Dendritic cell treated with granulocyte-macrophage colony-stimulating factor and Interleukin-4, amounts not matched to agents 40 ng/mL and 50 ng/mL, for 4 days (primary cell): ENCODE measurements at regions not wholly inside any gene's neighbourhood (a gene's known extent, or its start where the extent isn't known, plus 50 kb on each side); places are given as distances from the start of the nearest gene placed in this dataset.
"Not testable (repeated sequence)": the region's sequence is repeated elsewhere in the genome, so short reads cannot be mapped to it uniquely, and the experiment has no call there.

Source experiments
- H3K27ac Mint-ChIP-seq: one replicate; pipeline ENCODE4 v1.8.0; 2022; ENCODE audit warnings: mild to moderate bottlenecking, mixed read lengths
- H3K27me3 Mint-ChIP-seq: one replicate; pipeline ENCODE4 v1.8.0; 2022; ENCODE audit warnings: mild to moderate bottlenecking, mixed read lengths
- H3K36me3 Mint-ChIP-seq: one replicate; pipeline ENCODE4 v1.8.0; 2022; ENCODE audit warnings: low read depth, mixed read lengths
- H3K4me1 Mint-ChIP-seq: one replicate; pipeline ENCODE4 v1.8.0; 2022; ENCODE audit warnings: low read depth, mixed read lengths
- H3K4me3 Mint-ChIP-seq: one replicate; pipeline ENCODE4 v1.8.0; 2022; ENCODE audit warnings: mild to moderate bottlenecking, moderate library complexity, mixed read lengths
- H3K9me3 Mint-ChIP-seq: one replicate; pipeline ENCODE4 v1.8.0; 2022; ENCODE audit warnings: mixed read lengths
- intact Hi-C: fragments of 100-400 bp; cut with micrococcal nuclease; formaldehyde crosslinking; loops from one replicate; pipeline ENCODE4 v1.15.0; 2022

DNA sequence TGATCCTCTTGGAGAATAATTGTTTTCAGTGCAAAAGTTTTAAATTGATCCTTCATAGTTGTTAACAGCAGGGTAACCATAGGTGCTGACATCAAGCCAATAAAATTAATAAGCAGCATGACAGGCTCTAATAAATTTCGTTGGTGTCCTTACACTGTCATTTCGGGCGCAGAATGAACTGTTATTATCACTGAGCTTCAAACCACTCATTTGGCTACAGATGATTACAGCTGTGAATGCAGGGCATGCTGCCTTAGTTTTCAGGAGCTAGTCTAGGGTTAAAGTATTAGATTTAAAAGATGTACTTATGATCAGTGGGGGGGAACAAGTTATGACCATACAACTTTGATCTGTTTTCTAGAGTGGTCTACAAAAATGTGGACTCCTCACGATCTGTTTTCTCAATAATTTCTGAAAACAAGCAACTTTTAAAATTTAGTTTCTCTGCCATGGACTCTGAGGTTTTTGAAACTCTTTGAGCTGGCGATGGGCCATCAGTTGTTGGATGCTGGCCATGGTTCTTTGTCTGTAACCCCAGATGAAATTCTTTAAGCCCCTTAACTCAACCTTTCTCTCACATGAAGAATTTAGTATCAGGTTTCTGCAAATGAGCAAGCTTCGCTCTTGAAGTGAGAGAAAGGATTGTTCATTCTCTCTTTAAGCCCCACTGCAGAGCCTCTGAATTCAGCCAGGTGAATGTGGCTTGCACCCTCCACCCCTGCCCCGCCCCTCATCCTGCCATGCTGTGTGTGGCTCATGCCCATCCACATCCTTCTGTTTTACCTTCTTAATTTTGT lies 99.1 kb upstream of the MTHFD1L start:
- intact Hi-C loops, result no loop called here
- Mint-ChIP-seq H3K27me3 (peaks cover 1% of the 10 kb centered on the region), H3K27ac (no peak overlapping the region), H3K36me3 (no peaks in the 10 kb centered on the region), H3K4me3 (no peak overlapping the region), H3K9me3 (no peaks in the 10 kb centered on the region), H3K4me1 (no peaks in the 10 kb centered on the region)

DNA sequence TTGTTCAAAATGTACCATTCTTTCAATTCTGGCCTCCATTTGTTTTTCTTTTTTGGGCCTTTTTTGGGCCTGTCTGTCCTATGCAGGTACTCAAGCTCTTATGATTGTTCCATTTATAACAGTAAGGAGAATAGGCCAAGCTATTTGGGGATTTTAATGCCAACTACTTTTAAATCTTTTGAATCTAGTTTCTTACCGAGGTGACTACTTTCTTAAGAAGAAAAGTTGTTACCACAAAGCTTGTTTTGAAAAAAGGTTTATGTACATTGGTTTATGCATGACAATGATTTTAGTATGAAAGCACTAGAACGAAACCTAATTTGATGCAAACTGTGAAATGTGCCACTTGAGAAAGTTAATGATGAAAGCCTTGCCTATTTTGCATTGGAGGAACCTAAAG lies 98.3 kb upstream of the MTHFD1L start:
- H3K9me3 Mint-ChIP-seq, result no peaks in the 10 kb centered on the region
- H3K4me1 Mint-ChIP-seq, result no peaks in the 10 kb centered on the region
- no peak overlapping the region for H3K27ac Mint-ChIP-seq
- no peaks in the 10 kb centered on the region for H3K36me3 Mint-ChIP-seq
- H3K4me3 Mint-ChIP-seq, result no peak overlapping the region
- intact Hi-C loops, result no loop called here
- peaks cover 1% of the 10 kb centered on the region for H3K27me3 Mint-ChIP-seq

DNA sequence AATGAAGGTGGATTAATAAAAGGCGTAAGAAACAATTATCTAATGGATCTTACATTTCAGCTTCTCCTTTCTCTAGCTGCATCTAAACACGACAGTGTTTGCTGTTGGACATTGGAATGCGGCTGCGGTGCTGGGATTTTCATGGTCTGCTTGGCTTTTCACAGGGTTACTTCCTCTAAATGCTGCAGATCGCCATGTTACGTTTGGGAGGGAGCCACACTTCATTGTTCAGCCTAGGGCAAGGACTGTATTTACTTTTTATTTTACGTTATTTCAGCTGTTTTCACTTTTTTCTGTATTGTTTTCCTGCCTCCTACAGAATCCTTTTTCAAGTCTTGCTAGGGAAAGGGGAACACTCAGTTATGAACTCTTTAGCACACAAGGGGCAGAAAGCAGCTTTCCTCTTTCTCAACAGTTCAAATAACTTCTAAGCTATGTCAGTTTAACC lies 97.9 kb upstream of the MTHFD1L start:
- Mint-ChIP-seq H3K36me3 (no peaks in the 10 kb centered on the region), H3K27ac (no peak overlapping the region), H3K27me3 (peaks cover 1% of the 10 kb centered on the region), H3K9me3 (no peaks in the 10 kb centered on the region), H3K4me3 (no peak overlapping the region), H3K4me1 (no peaks in the 10 kb centered on the region)
- intact Hi-C loops, result no loop called here

DNA sequence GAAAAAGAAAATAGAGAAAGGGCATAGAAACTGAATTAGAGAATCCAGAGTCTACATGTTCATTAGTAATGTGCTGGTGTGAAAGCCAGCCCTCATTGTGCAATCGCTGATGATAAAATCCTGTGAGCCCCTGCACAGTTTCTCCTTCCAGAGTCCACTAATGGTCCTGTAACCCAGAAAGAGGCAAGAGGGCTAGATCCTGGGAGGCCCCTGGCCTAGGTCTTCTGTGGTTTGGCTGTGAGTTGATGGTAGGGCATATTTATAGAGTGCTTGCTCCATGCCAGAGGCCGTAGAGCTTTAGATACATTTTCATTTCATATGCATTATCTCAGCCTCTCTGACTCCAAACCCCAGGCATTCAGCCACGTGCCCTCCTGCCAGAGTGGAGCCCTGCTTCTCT lies 94.9 kb upstream of the MTHFD1L start:
- no peaks in the 10 kb centered on the region for H3K4me1 Mint-ChIP-seq
- intact Hi-C loops, result no loop called here

DNA sequence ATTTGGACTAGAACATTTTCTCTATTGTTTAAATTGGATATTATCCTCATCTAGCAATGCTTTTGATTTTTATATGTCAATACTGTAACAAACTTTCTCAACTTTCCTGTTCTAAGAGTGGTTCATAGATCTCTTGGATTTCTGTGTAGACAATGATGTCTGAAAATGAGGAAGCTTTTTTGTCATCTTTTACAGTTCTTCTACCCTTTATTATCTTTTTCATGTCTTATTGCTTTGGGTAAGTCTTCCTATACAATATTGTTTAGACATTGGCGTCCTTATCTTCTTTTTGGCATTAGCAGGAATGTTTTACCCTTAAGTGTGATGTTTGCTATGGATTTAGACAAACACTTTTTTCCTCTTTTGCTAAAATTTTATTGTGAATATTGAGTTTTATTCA lies 91.5 kb upstream of the MTHFD1L start:
- Mint-ChIP-seq H3K4me1 (no peaks in the 10 kb centered on the region), H3K27me3 (no peaks in the 10 kb centered on the region), H3K9me3 (peaks cover 38% of the 10 kb centered on the region), H3K4me3 (no peak overlapping the region), H3K36me3 (no peaks in the 10 kb centered on the region), H3K27ac (no peak overlapping the region)
- intact Hi-C loops, result no loop called here

More for the DNA sequence above, 94.9 kb upstream of the MTHFD1L start:
- Mint-ChIP-seq H3K36me3 (no peaks in the 10 kb centered on the region), H3K9me3 (peaks cover 15% of the 10 kb centered on the region), H3K27me3 (no peaks in the 10 kb centered on the region), H3K4me3 (no peak overlapping the region), H3K27ac (no peak overlapping the region)

DNA sequence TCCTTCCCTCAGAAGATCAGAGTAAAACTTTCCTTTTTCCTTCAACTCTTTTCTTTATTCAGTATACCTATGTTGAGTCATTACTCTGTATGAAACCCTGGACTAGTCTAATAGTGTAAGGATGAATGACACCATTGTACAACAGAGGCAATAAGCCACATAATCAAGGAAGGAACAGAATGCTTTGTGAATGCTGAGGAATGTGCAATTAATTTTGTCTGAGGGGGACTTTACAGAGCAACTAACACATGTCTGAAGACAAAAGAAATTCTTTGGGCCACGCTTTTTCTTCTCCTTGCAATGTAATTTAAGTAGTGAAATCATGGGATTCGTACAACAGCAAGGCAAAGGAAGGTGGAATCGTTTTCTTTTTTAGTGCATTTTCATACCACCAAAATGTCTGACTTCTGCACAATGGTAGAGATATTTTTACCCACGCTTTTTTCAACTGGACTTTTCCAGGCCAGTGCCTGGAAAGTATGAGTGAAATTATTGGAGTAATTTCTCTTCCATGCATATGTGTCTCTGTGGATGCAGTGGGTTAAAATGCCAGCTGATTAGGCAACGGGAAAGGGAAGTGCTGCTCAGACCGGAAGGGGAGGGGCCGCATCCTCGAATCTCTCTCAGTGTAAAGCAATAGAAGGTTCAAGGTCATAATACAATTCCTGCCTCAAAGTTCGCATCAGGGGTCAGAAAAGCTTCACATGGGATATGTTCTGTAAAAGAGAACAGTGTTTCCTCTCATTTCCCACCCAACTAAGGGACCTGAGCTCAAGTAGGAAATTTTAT lies 89.9 kb upstream of the MTHFD1L start:
- H3K27me3 Mint-ChIP-seq, result no peaks in the 10 kb centered on the region
- H3K27ac Mint-ChIP-seq, result no peak overlapping the region
- H3K9me3 Mint-ChIP-seq, result peaks cover 38% of the 10 kb centered on the region
- intact Hi-C loops, result no loop called here
- H3K4me3 Mint-ChIP-seq, result no peak overlapping the region
- no peaks in the 10 kb centered on the region for H3K36me3 Mint-ChIP-seq
- H3K4me1 Mint-ChIP-seq, result no peaks in the 10 kb centered on the region

DNA sequence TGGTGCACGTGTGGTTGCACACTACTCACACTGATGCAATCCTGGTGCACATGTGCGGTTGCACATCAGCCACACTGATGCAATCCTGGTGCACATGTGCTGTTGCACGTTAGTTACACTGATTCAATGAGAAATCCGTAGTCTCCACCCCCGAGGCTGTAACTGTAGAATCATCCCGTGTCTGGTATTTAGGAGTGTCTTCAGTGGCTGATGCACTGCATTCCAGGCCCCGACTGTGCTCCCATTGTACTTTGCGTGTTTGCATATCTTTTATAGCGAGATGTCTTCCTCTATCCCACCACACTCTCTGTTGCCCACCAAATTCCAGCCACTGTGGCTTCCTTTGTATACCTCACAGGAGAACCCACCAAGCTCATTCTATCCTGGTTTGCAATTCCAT lies 87.8 kb upstream of the MTHFD1L start:
- Mint-ChIP-seq H3K36me3 (no peaks in the 10 kb centered on the region), H3K4me1 (no peaks in the 10 kb centered on the region), H3K9me3 (peaks cover 38% of the 10 kb centered on the region), H3K27me3 (no peaks in the 10 kb centered on the region), H3K27ac (no peak overlapping the region), H3K4me3 (no peak overlapping the region)
- intact Hi-C loops, result no loop called here

DNA sequence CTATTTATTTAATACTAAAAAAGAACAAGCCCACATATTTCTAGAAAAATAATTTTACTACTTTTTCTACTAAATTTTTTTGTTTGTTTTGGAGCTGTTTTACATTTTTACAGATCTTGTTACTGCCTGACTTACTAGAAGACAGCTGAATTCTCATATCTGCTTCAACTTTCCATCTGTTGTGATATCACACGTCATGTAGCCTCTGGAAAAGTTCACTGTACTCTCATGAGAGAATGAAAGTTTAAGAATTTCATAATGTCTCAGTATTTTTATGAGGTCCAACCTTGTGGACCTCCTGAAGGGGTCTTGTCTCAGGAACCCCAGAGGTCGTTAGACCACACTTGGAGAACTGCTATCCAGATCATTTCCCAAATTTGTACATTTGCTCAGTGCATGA lies 81.7 kb upstream of the MTHFD1L start:
- intact Hi-C loops, result no loop called here
- Mint-ChIP-seq H3K4me3 (no peak overlapping the region), H3K27me3 (peaks cover 4% of the 10 kb centered on the region), H3K27ac (no peak overlapping the region), H3K4me1 (no peaks in the 10 kb centered on the region), H3K36me3 (no peaks in the 10 kb centered on the region), H3K9me3 (peaks cover under 1% of the 10 kb centered on the region)

DNA sequence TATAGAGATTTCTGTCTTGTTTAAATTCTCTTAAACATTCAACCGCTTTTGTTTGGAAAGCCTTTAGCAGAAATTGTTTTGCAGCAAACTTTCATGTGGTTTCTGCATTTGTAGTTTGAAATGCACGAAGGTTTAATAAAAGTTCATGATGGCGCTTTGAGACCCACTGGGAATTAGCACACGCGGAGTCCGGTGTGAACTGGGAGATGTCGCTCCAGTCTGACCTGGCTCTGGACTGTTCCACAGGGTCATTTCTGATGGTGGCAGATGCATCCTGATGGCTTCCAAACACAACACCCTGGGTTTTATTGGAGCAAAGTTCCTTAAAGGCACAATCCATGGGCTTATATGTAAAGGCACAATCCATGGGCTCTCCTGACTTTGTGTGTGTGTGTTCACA lies 78.1 kb upstream of the MTHFD1L start:
- Mint-ChIP-seq H3K27me3 (peaks cover 4% of the 10 kb centered on the region), H3K36me3 (no peaks in the 10 kb centered on the region), H3K4me3 (no peak overlapping the region), H3K9me3 (no peaks in the 10 kb centered on the region), H3K4me1 (no peaks in the 10 kb centered on the region), H3K27ac (no peak overlapping the region)
- intact Hi-C loops, result no loop called here

DNA sequence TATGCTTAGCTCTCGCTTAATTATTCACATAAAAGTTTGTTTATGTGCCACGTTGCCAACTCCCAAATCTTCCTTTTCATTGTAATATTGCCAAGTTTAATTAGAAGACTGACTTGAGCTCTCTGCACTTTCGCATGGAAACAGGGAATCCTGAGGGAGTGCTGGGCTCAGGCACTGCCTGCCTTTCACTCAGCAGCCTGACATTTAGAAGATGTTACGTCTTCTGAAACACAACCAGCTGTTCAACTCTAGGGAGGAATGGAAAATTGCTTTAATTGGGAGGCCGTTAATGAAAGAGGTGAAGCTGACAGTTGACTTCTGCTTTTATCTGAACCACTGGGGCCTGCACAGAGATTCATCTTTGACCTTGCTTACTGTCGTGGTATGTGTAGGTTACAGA lies 77.4 kb upstream of the MTHFD1L start:
- no peaks in the 10 kb centered on the region for H3K4me1 Mint-ChIP-seq
- no peak overlapping the region for H3K27ac Mint-ChIP-seq

DNA sequence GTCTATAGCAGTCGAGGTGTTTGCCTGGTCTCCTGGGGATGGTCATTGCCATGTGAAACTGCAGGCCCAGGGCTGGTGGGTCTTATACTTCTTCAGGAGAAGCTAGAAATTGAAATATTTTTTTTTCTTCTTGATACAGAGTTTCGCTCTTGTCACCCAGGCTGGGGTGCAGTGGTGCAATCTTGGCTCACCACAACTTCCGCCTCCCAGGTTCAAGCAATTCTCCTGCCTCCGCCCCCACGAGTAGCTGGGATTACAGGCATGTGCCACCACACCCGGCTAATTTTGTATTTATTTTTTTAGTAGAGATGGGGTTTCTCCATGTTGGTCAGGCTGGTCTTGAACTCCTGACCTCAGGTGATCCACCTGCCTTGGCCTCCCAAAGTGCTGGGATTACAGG lies 75.6 kb upstream of the MTHFD1L start:
- H3K36me3 Mint-ChIP-seq, H3K27ac Mint-ChIP-seq, intact Hi-C loops: not testable (repeated sequence)

More for the DNA sequence above, 77.4 kb upstream of the MTHFD1L start:
- intact Hi-C loops, result no loop called here
- H3K27me3 Mint-ChIP-seq, result peaks cover 4% of the 10 kb centered on the region
- H3K4me3 Mint-ChIP-seq, result no peak overlapping the region
- no peaks in the 10 kb centered on the region for H3K36me3 Mint-ChIP-seq
- no peaks in the 10 kb centered on the region for H3K9me3 Mint-ChIP-seq

DNA sequence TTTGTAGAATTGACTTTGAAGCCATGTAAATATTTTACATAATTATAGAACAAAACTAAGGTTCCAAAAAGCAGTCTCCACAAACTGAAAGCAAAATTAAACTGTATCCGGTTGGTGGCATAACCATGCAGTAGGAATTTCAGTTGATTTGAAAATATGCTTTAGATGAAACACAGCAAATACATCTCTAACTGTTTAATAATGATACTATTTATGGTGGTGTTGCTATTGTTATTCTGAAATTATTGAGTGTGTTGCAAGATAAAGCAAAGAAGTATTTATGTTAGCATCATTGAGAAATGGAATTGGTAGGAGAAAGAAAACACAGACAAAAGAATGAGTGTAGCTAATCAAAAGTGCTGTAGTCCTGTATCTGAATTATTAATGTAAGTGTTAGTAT lies 73.8 kb upstream of the MTHFD1L start:
- Mint-ChIP-seq H3K27me3 (peaks cover 2% of the 10 kb centered on the region), H3K36me3 (no peaks in the 10 kb centered on the region), H3K4me1 (peaks cover 5% of the 10 kb centered on the region), H3K27ac (no peak overlapping the region), H3K9me3 (no peaks in the 10 kb centered on the region), H3K4me3 (no peak overlapping the region)
- intact Hi-C loops, result no loop called here

More for the DNA sequence above, 75.6 kb upstream of the MTHFD1L start:
- not testable (repeated sequence) for H3K27me3 Mint-ChIP-seq, H3K4me1 Mint-ChIP-seq, H3K9me3 Mint-ChIP-seq, H3K4me3 Mint-ChIP-seq

DNA sequence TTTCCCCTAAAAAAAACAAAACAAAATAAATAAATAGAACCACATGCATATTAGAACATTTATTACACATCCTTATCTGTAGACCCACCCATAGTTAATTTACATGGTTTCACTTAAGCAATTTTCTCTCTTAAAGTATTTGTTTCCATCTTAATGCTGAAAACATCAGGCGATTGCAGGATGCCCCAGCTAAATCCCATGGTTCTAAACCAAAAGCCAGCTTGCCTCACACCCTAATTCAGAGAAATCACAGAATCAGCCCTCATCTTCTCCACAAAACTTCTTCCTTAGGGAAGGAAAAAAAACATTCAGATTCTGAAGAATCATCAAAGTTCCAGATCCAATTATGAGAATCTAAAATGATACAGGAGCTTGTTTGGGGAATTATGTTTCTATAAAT lies 67.6 kb upstream of the MTHFD1L start:
- Mint-ChIP-seq H3K27ac (no peak overlapping the region), H3K36me3 (no peaks in the 10 kb centered on the region), H3K4me3 (no peak overlapping the region), H3K27me3 (peaks cover 4% of the 10 kb centered on the region), H3K4me1 (peaks cover 5% of the 10 kb centered on the region), H3K9me3 (no peaks in the 10 kb centered on the region)
- intact Hi-C loops, result no loop called here

DNA sequence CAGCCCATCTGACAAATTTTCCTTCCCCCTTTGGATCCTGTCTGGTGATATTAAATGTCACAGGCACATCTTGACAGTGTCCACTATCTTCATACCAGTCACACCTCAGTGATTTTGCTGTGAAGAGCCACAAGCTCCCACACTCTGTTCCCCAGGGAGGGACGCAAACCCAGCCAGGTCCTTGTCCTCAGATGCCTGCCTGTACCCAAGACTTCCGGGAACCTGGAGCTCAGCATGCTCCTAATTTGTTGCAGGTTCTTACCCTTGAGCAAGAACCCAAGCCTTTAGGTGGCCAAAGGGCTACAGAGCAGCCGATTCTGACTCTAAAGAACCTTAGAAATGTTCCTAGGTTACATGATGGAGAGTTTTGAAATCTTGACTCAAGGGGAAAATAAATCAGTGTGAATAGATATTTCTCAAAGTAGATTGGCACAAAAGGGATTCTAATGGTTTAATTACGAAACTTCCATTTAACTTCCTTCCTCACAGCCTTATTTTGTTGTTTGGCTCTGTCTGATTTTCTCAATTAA lies 66.2 kb upstream of the MTHFD1L start:
- H3K27ac Mint-ChIP-seq, result no peak overlapping the region
- intact Hi-C loops, result no loop called here
- H3K36me3 Mint-ChIP-seq, result no peaks in the 10 kb centered on the region
- H3K27me3 Mint-ChIP-seq, result peaks cover 2% of the 10 kb centered on the region
- no peak overlapping the region for H3K4me3 Mint-ChIP-seq
- H3K4me1 Mint-ChIP-seq, result peaks cover 5% of the 10 kb centered on the region
- H3K9me3 Mint-ChIP-seq, result no peaks in the 10 kb centered on the region
